ENCODE measurements at regions not wholly inside any gene's neighbourhood (a gene's known extent, or its start where the extent isn't known, plus 50 kb on each side); places are given as distances from the start of the nearest gene placed in this dataset.

- Histone ChIP-seq H3K4me3 (ENCODE audit: low read length in 3 of 3) (no peak overlapping the region), H3K36me3 (ENCODE audit: control insufficient read depth in 2 of 3, insufficient read depth in 3 of 3, low read length in 3 of 3) (no peaks in the 10 kb centered on the region)
- no peak for TF ChIP-seq CTCF (IDR thresholded peaks at IDR 0.05; ENCODE audit: borderline replicate concordance, extremely low read depth, insufficient read depth)
Measured at GRCh38 chr6:33858804-33859505, 55.2 kb upstream of the MLN start.

GRCh38 chr6:33857932-33858475 is 54.2 kb upstream of the MLN start:
- Histone ChIP-seq H3K27ac (ENCODE audit: low read depth in 2 of 2, low read length in 2 of 2) (no peak overlapping the region), H3K36me3 (ENCODE audit: control insufficient read depth in 2 of 3, insufficient read depth in 3 of 3, low read length in 3 of 3) (no peaks in the 10 kb centered on the region), H3K27me3 (ENCODE audit: control insufficient read depth, insufficient read depth, low read length) (no peaks in the 10 kb centered on the region), H3K9ac (ENCODE audit: low read length in 3 of 3) (no peak overlapping the region), H3K9me3 (ENCODE audit: control insufficient read depth in 2 of 3, insufficient read depth in 1 of 3, low read length in 3 of 3) (no peaks in the 10 kb centered on the region), H3K4me3 (ENCODE audit: low read length in 3 of 3) (peak overlapping the region in 1 of 3 donors; percentile 64), H3K4me1 (ENCODE audit: control insufficient read depth in 2 of 3, insufficient read depth in 2 of 3, low read depth in 1 of 3, low read length in 3 of 3) (peaks cover 0 to 36% (median 11%) of the 10 kb centered on the region in 3 donors)
- DNase-seq, result peak in 1 of 5 donors; percentile 62
- FAIRE-seq, result no peak
- TF ChIP-seq CTCF (IDR thresholded peaks at IDR 0.05; ENCODE audit: borderline replicate concordance, extremely low read depth, insufficient read depth), result no peak
- intact Hi-C loops (cut with DNase I), result no loop called here

More at GRCh38 chr6:33858804-33859505, 55.2 kb upstream of the MLN start:
- no peak overlapping the region for H3K9ac ChIP-seq (ENCODE audit: low read length in 3 of 3)
- intact Hi-C loops (cut with DNase I), result no loop called here
- H3K4me1 ChIP-seq (ENCODE audit: control insufficient read depth in 2 of 3, insufficient read depth in 2 of 3, low read depth in 1 of 3, low read length in 3 of 3), result peaks cover 0 to 34% (median 11%) of the 10 kb centered on the region in 3 donors
- DNase-seq (peak in 1 of 5 donors; percentile 31), FAIRE-seq (no peak)
- H3K9me3 ChIP-seq (ENCODE audit: control insufficient read depth in 2 of 3, insufficient read depth in 1 of 3, low read length in 3 of 3), result no peaks in the 10 kb centered on the region
- H3K27me3 ChIP-seq (ENCODE audit: control insufficient read depth, insufficient read depth, low read length), result no peaks in the 10 kb centered on the region
- no peak overlapping the region for H3K27ac ChIP-seq (ENCODE audit: low read depth in 2 of 2, low read length in 2 of 2)

- DNase-seq (peak in 1 of 5 donors; percentile 47), FAIRE-seq (no peak)
- intact Hi-C loops (cut with DNase I), result no loop called here
- Histone ChIP-seq H3K4me1 (ENCODE audit: control insufficient read depth in 2 of 3, insufficient read depth in 2 of 3, low read depth in 1 of 3, low read length in 3 of 3) (peaks cover 0 to 36% (median 11%) of the 10 kb centered on the region in 3 donors), H3K9me3 (ENCODE audit: control insufficient read depth in 2 of 3, insufficient read depth in 1 of 3, low read length in 3 of 3) (no peaks in the 10 kb centered on the region), H3K27me3 (ENCODE audit: control insufficient read depth, insufficient read depth, low read length) (no peaks in the 10 kb centered on the region), H3K27ac (ENCODE audit: low read depth in 2 of 2, low read length in 2 of 2) (peak overlapping the region in 1 of 2 donors; percentile 11), H3K4me3 (ENCODE audit: low read length in 3 of 3) (peak overlapping the region in 2 of 3 donors; percentile 50 to 64), H3K36me3 (ENCODE audit: control insufficient read depth in 2 of 3, insufficient read depth in 3 of 3, low read length in 3 of 3) (no peaks in the 10 kb centered on the region), H3K9ac (ENCODE audit: low read length in 3 of 3) (peak overlapping the region in 1 of 3 donors; percentile 26)
- TF ChIP-seq CTCF (IDR thresholded peaks at IDR 0.05; ENCODE audit: borderline replicate concordance, extremely low read depth, insufficient read depth), result no peak
Measured at GRCh38 chr6:33857093-33857931, 53.5 kb upstream of the MLN start.

All from kidney (tissue), 13 donors.